GM21528 (cell line): ENCODE measurements at regions not wholly inside any gene's neighbourhood (a gene's known extent, or its start where the extent isn't known, plus 50 kb on each side); places are given as distances from the start of the nearest gene placed in this dataset.

Experiments
- ATAC-seq: cut with Tn5 transposase; IDR thresholded peaks from one replicate; pipeline ENCODE4 v1.9.1; 2021; ENCODE audit warnings: mild to moderate bottlenecking, moderate library complexity; ENCODE audit not compliant: unreplicated experiment, low FRiP score

DNA sequence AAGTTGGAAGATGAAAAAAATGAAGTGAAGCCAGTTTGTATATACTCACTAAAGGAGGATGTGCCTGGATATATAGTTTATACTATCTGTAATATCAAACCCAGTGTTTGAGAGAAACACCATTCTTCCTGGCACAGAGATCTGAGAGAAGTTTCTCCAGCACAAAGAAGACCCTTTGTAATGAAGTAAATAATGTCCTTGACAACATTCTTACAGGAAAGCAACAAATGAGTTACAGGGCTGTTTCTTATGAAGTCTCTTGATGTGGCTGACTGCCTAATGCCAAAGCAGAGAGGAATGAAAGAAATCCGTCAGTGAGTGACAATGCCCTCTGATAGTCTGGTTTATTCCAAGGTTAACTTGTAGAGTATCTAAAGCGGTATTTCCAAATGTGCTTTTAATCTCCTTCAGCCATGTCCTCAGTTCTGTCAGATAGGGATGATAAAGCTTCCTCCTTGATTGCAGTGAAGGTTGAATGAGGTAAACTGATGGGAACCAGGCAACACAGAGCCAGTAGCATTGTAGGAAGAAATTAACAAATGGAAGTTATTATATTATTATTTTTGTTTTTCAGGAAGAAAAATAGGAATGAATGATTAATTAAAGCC, 123.1 kb upstream of the ZNF608 start:
- no peak for ATAC-seq

- no peak for ATAC-seq
These were observed 123.6 kb upstream of the ZNF608 start for GRCh38 chr5:124870070-124870469.

- no peak for ATAC-seq
These were observed 124.9 kb upstream of the ZNF608 start for GRCh38 chr5:124871303-124871702.

DNA sequence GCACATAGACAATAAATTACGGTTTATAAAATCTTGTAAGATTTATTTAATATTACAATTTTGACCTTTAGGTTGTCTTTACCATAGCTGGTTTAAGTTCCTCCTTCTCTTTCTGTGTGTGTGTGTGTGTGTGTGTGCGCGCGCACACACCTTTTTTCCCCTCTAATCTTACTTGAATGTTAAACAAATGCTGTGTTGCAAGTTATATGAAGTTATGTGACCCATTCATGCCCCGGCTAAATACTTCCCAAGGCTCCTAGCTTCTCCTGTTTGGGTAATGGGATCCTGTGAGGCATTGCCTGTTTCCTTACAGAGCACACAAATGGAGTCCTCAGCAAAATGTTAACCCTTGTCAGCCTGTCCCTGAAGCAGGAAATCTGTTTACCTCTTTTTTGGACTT, 125.6 kb upstream of the ZNF608 start:
- no peak for ATAC-seq

- no peak for ATAC-seq
These were observed 126.2 kb upstream of the ZNF608 start for GRCh38 chr5:124872615-124873014.

DNA sequence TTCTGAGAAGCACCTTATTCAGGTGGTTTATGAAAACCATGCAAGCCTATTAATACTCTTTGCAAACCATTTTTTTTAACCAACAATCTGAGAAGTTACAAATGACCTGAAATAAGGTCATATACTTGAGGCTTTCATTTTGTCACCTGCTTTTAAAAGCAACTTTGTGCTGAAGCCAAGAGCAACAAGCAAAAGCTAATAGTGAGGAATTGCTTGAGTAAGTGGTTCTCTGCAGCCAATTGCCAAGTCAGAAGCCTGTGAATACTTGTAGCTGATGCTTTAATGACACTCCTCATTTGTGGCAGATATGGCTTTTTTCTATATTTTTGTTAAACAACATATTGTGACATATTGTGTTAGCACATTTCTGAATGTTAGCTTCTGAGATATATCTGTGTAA, 126.7 kb upstream of the ZNF608 start:
- no peak for ATAC-seq

DNA sequence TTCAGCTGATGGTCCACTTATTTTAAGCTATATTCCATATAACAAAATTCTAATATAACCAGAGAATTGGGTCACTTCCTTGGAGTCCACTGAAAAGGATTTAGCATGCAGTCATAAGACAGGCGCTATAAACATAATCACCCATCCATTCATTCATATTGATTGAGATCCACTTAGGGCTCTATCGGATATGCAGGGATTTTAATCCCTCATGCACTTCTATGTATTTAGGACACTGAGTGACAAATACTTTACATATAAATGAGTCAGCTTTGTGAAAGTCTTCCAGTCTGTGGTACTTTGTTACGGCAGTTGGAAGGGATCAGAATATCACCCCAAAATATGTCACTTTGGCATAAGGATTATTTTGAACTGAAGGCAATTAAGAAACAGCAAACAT, 127.3 kb upstream of the ZNF608 start:
- no peak for ATAC-seq

GRCh38 chr5:124876566-124876965, 130.1 kb upstream of the ZNF608 start:
- no peak for ATAC-seq

DNA sequence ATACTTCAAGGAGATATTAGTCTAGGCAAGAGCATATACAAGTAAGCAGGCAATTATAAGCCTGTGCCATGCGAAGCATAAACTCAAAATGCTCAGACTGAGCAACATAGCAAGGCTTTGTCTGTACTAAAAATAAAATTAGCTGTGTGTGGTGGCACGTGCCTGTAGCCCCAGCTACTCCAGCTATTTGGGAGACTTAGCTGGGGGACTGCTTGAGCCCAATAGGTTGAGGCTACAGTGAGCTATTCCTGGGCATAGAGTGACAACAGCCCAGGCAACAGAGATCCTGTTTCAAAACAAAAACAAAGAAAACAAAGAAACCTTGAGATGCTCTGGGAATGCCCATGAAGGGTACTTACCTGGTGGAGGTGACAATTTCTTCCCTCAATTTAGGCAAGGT, 130.5 kb upstream of the ZNF608 start:
- ATAC-seq = no peak

DNA sequence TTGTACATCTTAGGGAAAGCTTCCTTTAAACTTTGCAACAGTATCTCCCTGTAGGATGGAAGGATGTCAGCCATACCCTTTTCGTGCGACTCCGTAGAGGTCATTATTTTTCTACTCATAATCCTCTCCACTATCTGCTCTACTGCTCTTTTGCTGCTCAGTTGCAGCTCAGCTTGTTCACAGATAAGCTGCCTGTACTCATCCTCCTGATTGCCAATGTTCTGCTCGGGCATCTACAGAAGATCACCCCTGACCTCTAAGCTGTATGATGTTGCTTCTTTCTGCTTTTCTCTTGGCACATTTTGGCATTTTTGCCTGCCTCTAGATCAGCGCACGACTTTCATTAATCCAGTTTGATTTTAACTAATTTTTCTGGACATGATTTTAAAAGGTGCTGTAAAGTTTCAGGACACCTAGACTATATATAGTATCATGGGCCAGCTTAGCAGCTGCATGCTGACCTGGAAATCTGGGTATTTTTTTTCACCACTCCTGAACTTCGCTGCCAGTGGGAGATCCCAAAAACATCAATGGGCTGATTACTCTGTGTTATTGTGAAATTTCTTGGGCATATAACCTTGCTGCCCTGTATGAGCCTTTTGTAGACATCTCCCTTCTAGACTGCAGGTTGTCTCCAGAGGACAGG, 131.2 kb upstream of the ZNF608 start:
- ATAC-seq = no peak

DNA sequence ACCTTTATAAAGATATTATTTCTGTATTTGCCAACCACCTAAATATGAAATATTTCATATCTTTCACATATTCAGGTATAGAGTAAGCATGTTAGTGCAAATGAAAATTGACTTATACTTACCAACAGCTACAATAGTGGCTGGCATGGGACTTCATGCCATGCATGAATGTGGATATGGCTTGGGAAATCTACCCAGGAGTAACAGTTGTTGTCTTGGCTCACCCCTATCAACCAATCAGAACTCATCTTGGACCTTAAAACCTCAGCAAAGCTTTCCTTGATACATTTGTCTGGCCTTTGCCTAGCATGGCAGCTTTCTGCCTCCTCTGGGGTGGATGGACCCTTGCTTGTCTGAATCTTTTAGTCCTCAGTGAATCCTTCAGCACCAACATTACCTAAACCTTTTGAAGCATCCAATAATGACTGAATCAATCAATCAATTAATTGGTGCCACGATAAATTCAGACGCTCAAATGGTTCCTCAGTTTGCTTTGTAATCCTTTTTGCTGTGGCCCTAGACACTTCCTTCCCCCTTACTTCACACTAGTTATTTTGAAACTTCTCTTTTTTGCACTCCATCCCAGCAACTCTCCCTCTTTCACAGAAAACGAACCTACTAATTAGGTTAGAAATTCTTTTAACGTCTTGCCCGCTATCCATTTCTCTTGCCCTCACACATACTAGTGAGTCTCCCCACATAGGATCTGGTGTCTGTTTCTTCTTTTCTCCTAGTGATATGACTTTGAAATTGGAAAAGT, 132.3 kb upstream of the ZNF608 start:
- no peak for ATAC-seq

DNA sequence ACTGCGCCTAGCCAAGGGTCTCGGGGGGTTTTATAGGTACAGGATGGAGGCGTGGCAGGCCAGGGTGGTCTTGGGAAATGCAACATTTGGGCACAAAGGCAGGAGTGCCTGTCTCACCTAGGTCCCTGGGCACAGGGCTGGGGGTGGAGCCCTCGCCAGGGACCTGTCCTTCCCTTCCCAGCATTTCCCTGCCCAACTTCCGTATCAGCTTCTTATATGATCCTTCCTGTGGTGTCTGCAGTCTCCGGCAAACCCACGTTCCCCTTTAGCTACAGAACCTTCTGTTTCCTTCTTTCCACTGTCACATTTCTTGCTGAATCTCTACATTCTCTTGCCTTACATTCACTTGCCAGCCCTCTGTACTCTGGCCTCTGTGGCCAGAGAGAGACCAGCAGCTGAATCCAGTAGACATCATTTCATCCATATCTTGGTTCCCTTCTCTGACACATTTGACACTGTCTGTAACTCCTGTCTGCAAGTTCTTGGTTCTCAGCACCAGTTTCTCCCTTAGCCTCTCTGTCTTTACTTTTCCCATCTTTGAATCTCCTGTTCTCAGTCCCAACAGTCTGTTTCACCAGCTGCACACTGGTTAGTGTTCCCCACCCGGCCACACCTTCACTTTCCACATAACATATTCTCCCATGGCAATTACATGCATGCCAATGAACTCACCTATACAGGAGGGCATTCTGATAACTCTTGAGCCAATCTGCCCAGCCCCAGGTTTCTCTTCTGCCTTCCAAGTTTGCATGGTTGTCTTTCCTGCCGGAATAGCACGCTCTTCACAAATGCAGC, 134.7 kb upstream of the ZNF608 start:
- ATAC-seq = no peak

- no peak for ATAC-seq
These were observed 137.2 kb upstream of the ZNF608 start for GRCh38 chr5:124883681-124884080.

GRCh38 chr5:124884114-124884513, 137.7 kb upstream of the ZNF608 start:
- no peak for ATAC-seq

DNA sequence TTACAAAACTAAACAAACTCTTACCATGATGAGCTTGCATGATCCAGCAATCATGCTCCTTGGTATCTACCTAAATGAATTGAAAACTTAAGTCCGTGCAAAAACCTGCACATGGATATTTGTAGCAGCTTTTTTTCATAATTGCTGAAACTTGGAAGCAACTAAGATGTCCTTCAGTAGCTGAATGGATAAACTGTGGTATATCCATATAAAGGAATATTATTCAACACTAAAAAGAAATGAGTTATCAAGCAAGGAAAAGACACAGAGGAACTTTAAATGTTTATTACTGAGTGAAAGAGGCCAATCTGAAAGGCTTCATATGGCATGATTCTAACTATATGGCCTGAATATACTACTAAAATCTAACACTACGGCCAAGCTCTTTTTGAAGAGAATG, 139.1 kb upstream of the ZNF608 start:
- ATAC-seq = no peak

GRCh38 chr5:124887223-124887622, 140.8 kb upstream of the ZNF608 start:
- ATAC-seq = no peak

- no peak for ATAC-seq
These were observed 141.6 kb upstream of the ZNF608 start for GRCh38 chr5:124888050-124888506.

- ATAC-seq = no peak
These were observed 142.4 kb upstream of the ZNF608 start for GRCh38 chr5:124888622-124889485.

DNA sequence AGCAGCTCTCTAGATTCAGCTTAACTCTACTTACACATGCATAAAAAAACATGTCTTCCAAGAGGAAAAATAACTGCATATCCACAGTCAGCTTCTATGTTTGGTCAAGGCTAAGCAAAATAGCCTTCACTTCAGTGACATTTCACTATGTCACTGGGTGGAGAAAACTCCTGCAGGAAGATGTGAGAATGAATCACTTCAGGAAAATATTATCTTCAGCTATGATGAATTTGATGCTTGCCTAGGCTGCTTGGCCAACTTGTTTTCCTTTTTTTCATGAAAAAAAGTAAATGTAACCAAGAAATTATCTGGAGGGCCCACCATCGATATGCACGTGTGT, 143.0 kb upstream of the ZNF608 start:
- ATAC-seq = no peak

DNA sequence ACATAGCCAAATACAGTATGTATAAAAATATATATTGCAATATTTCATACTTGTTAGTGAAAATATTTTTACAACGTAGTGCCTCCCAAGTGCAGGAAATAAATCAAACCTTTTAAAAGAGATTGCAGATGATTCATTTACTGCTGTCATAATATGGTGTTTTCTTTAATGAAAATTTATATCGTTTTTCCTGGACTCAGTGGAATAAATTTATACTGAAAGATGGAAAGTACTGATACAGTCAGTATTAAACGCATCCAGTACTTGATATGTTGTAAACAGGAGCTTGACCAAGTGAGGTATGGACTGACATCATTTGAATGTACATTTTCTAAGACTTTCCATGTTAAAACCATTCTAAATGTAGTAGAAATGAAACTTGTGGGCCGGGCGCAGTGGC, 143.4 kb upstream of the ZNF608 start:
- ATAC-seq = no peak
